ENCODE measurements at regions not wholly inside any gene's neighbourhood (a gene's known extent, or its start where the extent isn't known, plus 50 kb on each side); places are given as distances from the start of the nearest gene placed in this dataset.

DNA sequence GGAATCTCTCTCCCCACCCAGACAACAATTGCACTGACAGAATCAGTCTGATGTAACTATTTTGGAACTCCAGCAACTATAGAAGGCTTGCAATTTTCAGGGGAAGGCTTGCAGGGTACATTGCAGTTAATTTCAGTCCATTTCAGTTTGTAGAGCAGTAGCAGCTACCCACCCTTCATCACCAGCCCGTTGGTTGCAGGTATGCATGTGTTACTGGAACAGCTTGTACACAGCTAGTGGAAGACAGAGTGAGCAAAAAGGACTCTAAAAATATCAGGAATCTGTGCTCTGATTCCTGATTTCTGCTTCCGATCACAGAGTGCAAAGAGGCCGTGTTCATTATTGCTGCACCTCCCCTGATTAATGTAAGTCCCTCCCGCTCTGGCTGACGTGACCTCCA lies 449.0 kb downstream of the NPHP4 start:
- intact Hi-C loops (cut with micrococcal nuclease): no loop called here

DNA sequence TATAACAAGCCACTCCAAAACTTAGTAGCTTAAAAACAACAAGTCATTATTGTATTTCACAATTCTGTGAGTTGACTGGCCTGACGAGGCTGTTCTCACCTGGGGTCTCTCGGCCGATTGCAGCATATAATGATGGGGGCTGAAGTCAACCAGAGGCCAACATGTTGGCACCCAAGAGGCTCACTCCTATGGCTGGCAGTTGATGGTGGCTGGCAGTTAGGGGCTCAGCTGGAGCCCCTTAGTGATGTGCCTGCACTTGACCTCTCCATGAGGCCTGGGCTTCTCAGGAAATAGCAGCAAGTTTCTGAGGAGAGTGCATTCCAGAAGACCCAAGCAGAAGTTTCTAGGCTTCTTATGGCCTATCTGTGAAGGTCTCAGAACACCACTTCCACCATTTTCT lies 459.4 kb downstream of the NPHP4 start:
- intact Hi-C loops (cut with micrococcal nuclease): no loop called here

DNA sequence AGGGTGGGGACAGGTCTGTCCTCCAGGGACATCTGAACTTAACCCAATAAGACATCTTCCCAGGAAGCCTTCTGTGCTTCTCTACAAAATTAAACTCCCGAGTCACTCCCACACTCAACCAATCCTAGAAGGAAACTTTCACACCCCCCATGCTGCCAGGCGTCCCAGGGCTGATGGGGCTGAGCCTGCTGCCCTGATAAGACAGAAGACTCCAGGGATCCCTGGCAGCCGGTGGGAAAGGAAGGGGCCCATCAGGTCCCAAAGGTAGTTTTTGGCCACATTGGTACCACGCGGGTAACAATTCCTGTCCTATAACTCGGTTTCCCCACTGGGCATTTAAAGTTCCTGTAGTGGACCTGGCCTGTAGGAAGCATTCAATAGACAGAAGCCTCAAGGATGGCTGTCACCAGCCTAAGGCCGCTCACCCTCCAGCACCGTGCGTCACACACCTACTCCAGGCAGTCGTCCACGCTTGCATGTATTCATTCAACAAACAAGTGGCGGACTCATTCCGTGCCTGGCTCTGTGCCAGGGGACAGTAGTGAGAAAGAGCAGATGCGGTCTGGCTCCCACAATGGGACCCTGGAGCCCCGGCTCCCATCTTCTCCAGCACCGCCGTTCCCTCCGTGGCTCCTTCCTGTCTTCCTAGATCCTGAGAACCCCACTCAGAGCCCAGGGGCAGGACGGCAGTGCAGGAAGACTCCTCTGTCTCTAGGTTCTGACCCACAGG lies 465.2 kb downstream of the NPHP4 start:
- intact Hi-C loops (cut with micrococcal nuclease): no loop called here

DNA sequence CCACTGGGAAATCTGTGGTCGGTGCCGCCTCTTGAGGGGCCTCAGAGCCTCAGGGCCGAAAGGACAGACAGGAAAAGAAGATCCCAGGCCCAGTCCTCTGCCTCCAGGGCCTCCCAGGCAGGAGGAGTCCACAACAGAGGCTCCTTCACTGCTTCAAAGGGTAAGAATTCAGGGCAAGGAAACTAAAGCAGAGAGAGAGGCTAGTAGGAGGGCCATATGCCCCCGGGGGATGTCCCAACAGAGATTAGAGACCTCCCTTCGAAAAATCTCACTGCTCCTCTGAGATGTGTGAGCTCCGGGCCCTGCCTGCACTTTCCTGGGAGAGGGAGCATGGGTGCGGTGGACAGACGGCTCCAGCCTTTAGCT lies 465.9 kb downstream of the NPHP4 start:
- intact Hi-C loops (cut with micrococcal nuclease): no loop called here

DNA sequence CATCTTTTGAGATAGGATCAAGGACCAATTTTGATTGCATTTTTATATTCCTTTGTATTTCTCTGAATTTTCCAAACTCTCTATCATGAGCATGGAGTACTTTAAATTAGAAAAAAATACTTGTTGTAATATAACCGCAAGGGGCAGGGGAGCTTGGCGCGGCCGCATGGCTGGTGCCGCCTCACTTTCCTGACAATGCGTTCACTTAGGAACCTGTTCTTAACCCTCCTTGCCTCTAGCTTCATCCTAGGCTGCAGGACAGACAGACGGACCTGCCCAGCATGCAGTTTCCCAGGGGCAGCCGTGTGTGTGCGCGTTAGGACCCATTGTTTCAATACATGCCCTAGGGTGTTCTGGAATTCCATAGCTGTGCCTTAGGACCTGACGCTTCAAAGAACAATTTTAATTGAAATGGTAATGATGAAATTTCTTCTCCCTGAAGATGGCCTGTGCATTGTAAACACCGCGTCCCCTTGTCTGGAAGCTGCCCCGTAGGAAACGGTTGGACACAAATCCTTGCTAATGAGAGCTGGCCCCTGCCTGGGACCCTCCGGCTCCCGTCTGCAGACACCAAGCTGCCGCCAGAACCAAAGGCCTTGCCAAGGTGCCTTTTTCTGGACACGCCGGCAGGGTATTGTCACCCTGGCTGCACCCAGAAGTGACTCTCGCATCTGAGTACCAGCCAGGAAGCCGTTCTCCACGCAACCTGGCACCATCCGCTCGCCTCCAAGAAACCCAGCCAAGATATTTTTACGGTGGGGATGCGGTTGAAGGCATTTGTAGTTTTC lies 466.4 kb downstream of the NPHP4 start:
- intact Hi-C loops (cut with micrococcal nuclease): no loop called here

DNA sequence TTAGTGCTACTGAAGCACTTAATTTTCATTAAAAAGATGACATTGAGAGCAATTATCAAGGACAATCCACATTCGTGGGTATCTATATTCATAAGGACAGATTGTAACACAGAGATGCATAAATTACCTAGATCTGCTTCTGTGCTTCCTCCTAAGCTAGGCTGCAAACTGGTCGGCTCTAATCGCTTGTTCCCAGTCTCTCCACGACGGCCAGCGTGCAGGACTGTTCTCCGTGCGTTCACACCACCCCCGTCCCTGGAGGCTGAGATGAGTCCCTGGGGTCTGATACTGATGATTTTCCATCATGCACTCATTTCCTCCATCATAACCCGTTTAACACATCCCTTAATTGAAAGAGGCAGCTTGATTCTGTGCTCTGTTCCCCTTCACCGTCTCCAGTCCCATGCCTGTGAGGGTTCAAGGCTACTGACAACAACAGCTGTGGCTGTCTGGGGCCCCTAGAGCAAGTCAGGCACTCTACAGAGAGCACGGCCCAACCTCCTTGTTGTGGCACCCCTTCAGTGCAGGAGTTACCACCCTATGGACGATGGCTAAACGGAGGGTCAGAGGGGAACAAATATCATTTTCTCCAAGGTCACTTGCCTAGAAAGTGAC lies 469.6 kb downstream of the NPHP4 start:
- intact Hi-C loops (cut with micrococcal nuclease): no loop called here

DNA sequence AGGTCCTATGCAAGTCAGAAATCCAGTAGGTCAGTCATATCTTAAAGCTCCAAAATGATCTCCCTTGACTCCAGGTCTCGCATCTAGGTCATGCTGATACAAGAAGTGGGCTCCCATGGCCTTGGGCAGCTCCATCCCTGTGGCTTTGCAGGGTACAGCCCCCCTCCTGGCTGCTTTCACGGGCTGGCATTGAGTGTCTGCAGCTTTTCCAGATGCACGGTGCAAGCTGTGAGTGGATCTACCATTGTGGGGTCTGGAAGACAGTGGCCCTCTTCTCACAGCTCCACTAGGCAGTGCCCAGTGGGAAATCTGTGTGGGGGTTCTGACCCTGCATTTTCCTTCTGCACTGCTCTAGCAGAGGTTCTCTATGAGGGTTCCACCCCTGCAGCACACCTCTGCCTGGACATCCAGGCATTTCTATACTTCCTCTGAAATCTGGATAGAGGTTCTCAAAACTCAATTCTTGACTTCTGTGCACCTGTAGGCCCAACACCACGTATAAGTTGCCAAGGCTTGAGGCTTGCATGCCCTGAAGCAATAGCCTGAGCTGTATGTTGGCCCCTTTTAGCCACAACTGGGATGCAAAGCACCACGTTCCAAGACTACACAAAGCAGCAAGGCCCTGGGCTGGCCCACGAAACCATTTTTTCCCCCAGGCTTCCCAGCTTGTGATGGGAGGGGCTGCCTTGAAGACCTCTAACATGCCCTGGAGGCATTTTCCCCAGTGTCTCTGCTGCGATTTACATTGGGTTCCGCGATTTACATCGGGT lies 472.7 kb downstream of the NPHP4 start:
- intact Hi-C loops (cut with micrococcal nuclease): no loop called here

DNA sequence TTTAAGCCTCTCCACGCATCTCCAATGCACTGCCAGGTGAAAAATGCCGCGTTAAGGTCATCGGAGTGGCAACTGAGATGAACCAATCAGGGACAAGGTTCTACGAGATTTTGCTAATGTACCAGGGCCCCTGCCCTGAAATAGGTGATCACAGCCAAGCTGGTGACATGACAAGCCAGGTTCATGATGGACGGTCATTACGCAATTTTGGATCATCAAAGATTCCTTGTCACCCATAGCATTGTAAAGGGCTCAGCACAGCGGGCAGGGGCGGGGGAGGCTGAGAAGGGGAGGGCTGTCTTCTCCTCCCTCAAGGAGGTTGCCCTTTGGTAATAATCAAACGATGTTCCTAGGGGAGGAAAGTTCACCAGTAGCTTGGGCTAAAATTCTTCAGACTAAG lies 475.5 kb downstream of the NPHP4 start:
- intact Hi-C loops (cut with micrococcal nuclease): no loop called here

DNA sequence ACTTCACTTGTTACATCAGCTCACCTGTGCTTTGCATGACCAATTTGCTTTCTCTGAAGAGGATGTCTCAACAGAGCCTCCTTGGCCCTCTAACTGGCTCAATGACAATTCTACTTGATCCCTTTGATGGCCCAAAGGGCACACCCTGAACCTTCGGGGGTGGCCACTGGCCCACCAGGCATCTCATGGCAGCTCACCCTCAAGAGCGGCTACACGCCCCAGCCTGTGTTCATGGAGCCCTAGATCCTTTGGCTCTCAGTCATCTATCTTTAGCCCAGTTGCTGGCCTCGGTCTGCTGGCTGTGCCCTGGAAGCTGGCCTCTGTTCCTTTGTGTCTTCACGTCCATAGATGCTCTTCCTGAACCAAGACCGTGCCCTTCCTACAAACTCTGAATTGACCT lies 476.7 kb downstream of the NPHP4 start:
- intact Hi-C loops (cut with micrococcal nuclease): no loop called here

DNA sequence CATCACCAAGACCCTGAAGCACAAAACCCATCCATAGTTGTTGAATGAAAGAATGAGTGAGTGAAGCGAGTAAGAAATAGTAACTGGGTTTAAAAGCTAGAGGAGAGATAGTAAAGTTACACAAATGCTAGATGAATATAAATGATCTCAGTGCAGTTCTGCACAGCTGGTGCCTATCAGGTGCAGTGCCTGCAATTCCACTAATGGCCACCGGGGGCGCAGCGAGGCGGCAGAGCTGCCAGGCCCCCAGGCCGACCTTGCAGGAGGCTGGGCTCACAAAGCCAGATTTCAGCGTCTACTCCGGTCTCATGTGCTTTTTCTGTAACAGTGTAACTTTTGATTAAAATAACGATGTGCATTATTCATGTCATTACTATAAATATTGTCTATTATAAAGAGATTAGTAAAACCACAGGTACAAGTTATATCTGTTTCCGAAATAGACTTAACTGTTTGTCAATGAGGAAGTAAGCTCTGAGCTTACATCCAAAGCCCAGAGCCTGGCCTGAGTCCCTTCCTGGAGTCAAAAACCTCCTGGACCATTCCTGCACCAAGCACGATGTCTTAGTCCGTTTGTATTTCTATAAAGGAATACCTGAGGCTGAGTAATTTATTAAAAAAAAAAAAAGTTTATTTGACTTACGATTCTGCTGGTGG lies 477.6 kb downstream of the NPHP4 start:
- intact Hi-C loops (cut with micrococcal nuclease): loop anchor here (1.0 kb wide), 2 partner anchors 228 to 402 kb away; no protein-coding TSS in a partner anchor

DNA sequence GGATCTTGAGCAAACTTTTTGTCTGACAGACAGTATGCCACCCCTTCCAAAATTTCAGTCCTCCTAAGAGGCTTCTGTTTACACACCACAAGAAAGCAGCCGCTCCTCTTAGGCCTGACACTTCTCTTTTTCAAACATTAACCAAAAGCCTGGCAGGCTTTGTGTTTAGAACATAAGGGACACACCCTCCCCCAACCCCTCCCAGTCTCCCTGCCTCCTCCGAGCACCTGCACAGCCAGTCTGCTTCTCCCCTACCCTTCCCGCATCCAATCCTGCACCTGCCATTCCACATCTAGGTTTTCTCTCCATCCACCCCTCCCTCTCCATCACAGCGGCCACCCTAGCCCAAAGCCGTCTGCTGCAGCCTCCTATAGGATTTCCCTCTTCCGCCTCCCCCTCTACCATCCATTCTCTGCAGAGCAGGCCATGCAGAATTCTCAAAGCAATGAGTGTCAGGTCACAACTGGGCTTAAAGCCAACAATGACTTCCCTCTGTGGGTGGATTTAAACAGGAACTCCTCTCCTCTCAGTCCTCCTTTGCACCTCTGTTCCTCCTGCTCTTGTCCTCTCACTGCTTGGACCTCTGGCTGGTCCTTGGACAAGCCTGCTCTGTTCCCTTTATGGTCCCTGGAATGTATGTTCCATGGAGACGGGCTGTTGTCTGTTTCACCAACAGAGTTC lies 478.2 kb downstream of the NPHP4 start:
- intact Hi-C loops (cut with micrococcal nuclease): loop anchor here (1.0 kb wide), 2 partner anchors 228 to 402 kb away; no protein-coding TSS in a partner anchor

DNA sequence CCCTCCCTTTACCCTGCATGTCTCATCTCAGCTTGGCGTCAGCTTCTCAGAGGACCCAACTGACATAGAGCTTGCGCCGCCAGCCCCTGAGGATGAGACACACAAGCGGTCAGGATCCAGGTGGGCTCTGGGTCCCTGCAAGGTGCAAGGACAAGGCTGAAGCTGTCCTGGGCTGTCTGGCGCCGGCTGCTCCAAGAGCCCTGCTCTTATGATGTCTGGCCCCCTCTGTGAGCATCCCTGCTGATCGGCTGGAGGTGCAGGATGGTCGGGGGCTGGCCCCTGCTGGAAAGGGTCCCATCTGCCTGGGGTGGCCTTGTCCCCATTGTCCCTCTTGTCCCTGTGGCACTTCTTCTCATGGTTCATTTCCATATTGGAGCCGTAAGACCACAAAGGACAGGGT lies 479.0 kb downstream of the NPHP4 start:
- intact Hi-C loops (cut with micrococcal nuclease): no loop called here

DNA sequence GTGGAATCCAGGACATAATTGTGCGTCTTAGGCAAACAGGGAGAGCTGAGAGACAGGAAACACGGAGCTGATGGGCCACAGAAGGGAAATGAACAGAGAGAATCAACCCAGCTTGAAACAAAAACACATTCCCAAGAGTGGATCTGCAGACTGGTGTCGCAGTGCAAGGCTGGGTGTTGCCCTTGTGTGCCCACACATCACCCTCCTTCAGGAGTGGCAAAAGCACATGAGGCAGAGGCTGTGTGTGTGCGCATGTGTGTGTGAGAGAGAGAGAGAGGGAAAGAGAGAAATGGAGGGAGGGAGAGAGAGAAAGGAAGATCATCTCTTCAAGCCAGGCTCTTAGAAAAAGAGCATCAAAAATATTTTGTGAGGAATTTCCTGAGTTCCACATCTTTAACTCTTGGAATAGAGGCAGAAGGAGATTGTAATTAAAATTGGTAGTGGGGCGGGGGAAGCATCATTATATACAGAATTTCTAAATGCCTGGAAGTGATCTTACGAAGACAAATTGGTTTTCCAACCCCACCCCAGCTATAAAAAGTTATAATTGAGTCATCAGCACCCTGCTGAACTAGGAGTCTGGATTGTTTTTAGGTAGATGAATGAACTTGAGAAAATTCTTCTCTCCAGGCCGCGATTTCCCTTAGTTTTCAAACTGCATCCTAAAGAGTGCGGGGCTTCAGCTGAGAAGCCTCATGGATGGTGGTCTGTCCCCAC lies 480.7 kb downstream of the NPHP4 start:
- intact Hi-C loops (cut with micrococcal nuclease): loop anchor here (2.0 kb wide), 1 partner anchor 235 kb away; no protein-coding TSS in a partner anchor

DNA sequence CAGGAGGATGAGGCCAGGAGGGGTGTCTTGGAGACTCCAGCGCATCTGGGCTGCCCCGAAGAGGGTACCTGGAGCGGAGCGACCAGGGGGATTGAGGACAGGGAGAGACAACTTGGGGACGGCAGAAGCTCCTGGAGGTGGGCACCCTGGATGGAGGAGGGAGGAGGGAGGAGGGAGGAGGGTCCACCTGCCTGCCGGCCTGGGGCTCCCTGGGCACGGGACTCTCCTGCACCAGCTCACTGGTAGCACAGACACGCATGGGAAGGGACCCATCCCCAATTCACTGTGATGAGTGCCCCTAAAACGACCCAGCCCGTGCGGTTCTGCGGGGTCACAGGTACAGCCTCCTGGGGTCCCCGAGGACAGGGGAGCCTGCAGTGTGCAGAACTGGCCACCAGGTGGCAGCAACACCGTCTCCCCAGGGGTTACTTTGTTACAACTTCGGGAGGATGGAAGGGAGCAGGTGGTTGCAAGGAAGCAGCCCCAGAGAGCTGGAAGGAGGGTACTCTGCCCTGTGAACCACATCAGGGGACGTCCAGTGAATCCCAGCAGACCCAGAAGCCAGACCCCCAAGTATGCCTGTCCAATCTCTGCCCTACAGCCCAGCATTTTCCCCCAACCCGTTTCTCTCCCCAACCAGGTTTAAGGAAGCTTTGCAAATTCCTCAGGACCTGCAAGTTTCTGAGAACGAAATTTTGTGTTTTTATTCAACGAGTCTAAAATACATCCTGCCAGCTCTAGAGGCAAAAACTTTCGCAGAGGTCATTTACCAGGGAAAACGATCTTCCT lies 482.4 kb downstream of the NPHP4 start:
- intact Hi-C loops (cut with micrococcal nuclease): loop anchor here (1.0 to 2.0 kb wide), 2 partner anchors 237 to 465 kb away; no protein-coding TSS in a partner anchor

DNA sequence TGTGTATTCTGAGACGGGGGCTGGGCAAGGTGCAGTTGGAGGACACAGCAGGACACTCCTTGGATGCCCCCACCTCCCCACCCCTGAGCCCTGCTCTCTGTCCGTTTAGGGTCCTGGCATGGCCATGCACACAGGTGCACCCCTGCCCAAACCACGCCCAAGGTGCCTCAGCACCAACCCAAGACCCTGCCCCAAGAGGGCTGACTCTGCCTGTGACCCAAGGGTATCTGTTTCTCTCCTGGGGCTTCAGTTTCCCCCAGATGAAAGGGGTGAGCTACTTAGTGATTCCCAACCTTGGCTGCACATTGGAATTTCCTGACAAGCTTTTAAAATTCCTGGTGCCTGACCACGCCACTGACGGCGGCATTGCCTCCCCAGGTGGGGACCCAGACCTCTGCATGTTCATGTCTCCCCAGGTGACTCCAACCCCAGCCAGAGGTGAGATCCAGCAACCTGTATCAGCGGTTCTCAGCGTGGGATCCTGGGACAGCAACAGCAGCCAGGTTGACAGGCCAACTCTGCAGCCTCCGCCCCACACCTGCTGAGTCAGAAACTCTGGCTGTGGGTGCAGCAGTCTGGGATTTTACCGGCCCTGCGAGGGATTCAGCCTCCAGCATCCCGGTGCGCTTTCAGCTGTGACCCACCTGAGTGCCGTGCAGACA lies 483.4 kb downstream of the NPHP4 start:
- intact Hi-C loops (cut with micrococcal nuclease): no loop called here

DNA sequence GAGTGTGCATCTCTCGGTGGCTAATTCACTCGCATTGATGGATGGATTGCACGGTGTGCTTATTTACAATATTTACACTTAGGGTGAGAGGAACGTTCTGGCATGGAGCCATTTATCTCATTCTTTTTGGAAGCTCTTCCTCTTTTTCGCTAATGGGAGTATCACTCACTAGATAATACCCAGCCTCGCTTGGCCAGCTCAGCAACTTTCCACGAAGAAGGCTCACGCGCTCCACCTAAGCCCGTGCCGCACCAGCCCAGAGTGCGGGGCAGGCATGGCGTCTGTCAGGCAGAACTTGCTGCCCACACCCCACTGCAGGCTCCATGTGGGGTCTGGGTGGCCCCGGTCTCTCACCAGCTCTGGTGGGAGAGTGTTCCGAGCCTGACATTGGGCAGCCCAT lies 484.9 kb downstream of the NPHP4 start:
- intact Hi-C loops (cut with micrococcal nuclease): no loop called here

DNA sequence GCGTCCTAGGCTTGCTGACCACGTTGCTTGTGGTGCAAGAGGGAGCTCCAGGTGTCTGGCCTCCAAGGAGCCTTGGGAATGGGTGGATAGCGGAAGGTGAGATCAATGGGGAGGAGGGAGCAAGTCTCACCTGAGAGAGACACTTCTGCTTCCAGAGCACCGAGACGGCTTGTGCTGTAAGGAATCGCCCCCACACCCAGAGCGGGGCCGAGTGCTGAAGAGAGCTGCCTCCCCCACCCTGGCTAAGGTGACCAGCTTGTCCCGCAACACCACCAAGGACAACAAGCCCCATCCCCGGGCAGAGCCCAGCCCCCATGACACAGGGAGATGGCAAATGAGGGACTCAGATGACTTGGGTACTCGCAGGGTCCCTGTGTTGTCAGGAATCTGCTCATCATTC lies 485.6 kb downstream of the NPHP4 start:
- intact Hi-C loops (cut with micrococcal nuclease): no loop called here

DNA sequence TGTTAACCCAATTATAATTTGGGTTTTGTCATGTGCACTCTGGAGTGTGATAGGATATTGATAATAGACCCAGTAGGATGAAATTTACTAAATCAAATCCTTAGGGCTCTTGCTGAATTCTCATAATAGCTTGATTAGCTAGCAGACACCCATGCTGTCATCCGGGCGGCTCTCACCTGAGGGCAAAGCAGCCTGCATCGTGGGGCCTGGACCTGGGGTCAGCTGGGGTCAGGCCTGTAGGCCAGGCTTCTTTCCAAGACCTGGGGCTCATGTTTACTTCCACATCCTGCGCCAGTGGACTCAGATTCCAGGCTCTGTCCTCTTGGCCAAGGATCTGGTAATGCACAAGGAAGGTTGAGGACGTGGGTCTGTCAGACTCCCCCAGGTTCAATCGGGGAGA lies 486.3 kb downstream of the NPHP4 start:
- intact Hi-C loops (cut with micrococcal nuclease): no loop called here

Data from T-helper 1 cell treated with Interleukin-12 subunit alpha and Interleukin-12 subunit beta and Interleukin-4 antibody, amounts not matched to agents 30 ng/mL and 1 ng/mL, for 36 hours (primary cell).